Jurkat, Clone E6-1 (cell line): ENCODE measurements at regions not wholly inside any gene's neighbourhood (a gene's known extent, or its start where the extent isn't known, plus 50 kb on each side); places are given as distances from the start of the nearest gene placed in this dataset.
"Not testable (repeated sequence)": the region's sequence is repeated elsewhere in the genome, so short reads cannot be mapped to it uniquely, and the experiment has no call there.

Experiments
- DNase-seq: peaks from one replicate; pipeline ENCODE4 v3.0.0-alpha.2; 2011; ENCODE audit warnings: low read depth, low spot score
- H3K4me3 ChIP-seq: 2 replicates; pipeline ENCODE4 v1.5.1; 2011; ENCODE audit warnings: mild to moderate bottlenecking, low read length, control low read depth, moderate library complexity

GRCh38 chr6:168196881-168197635 lies 118.0 kb upstream of the FRMD1 start:
- DNase-seq: no peak
- H3K4me3 ChIP-seq: no peak overlapping the region

GRCh38 chr6:168196385-168196860 lies 117.4 kb upstream of the FRMD1 start:
- no peak for DNase-seq
- no peak overlapping the region for H3K4me3 ChIP-seq

GRCh38 chr6:168195712-168196111 lies 116.7 kb upstream of the FRMD1 start:
- DNase-seq: no peak

GRCh38 chr6:168194732-168195567 lies 115.9 kb upstream of the FRMD1 start:
- DNase-seq: no peak
- H3K4me3 ChIP-seq: no peak overlapping the region

More at GRCh38 chr6:168195712-168196111, 116.7 kb upstream of the FRMD1 start:
- no peak overlapping the region for H3K4me3 ChIP-seq

- no peak overlapping the region for H3K4me3 ChIP-seq
- no peak for DNase-seq
Measured at GRCh38 chr6:168193816-168194721, 115.1 kb upstream of the FRMD1 start.

GRCh38 chr6:168192901-168193815 lies 114.1 kb upstream of the FRMD1 start:
- H3K4me3 ChIP-seq: no peak overlapping the region
- DNase-seq: no peak

- DNase-seq: no peak
- no peak overlapping the region for H3K4me3 ChIP-seq
Measured at GRCh38 chr6:168192195-168192900, 113.3 kb upstream of the FRMD1 start.

- no peak for DNase-seq
- no peak overlapping the region for H3K4me3 ChIP-seq
Measured at GRCh38 chr6:168190646-168191443, 111.8 kb upstream of the FRMD1 start.

GRCh38 chr6:168190014-168190405 lies 111.0 kb upstream of the FRMD1 start:
- no peak overlapping the region for H3K4me3 ChIP-seq
- DNase-seq: no peak

- DNase-seq: no peak
Measured at GRCh38 chr6:168189200-168190013, 110.4 kb upstream of the FRMD1 start.

GRCh38 chr6:168188369-168189199 lies 109.6 kb upstream of the FRMD1 start:
- H3K4me3 ChIP-seq: no peak overlapping the region
- no peak for DNase-seq

More at GRCh38 chr6:168189200-168190013, 110.4 kb upstream of the FRMD1 start:
- no peak overlapping the region for H3K4me3 ChIP-seq

GRCh38 chr6:168186438-168186837 lies 107.4 kb upstream of the FRMD1 start:
- H3K4me3 ChIP-seq: no peak overlapping the region
- no peak for DNase-seq

GRCh38 chr6:168186018-168186417 lies 107.0 kb upstream of the FRMD1 start:
- not testable (repeated sequence) for H3K4me3 ChIP-seq

GRCh38 chr6:168184701-168185100 lies 105.7 kb upstream of the FRMD1 start:
- no peak overlapping the region for H3K4me3 ChIP-seq
- DNase-seq: no peak

More at GRCh38 chr6:168186018-168186417, 107.0 kb upstream of the FRMD1 start:
- not testable (repeated sequence) for DNase-seq

GRCh38 chr6:168183613-168183970 lies 104.6 kb upstream of the FRMD1 start:
- H3K4me3 ChIP-seq: no peak overlapping the region
- peak; percentile 45 for DNase-seq
